HK-2 (cell line): ENCODE measurements at regions not wholly inside any gene's neighbourhood (a gene's known extent, or its start where the extent isn't known, plus 50 kb on each side); places are given as distances from the start of the nearest gene placed in this dataset.
"Not testable (repeated sequence)": the region's sequence is repeated elsewhere in the genome, so short reads cannot be mapped to it uniquely, and the experiment has no call there.

Experiments
- DNase-seq: peaks from one replicate; pipeline ENCODE4 v3.0.0-alpha.2; 2018; ENCODE audit not compliant: unreplicated experiment

DNA sequence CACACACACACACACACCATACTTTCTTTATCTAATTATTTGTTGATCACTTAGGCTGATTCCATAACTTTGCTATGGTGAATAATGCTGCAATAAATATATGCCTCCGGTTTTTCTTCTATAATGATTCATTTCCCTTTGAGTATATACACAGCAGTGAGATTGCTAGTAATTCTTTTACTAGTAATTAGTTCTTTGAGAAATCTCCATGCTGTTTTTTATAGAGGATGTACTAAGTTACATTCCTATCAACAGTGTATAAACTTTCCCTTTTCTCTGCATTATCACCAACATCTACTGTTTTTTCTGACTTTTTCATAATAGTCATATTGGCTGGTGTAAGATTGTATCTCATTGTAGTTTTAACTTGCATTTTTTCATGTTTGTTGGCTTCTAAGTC, 1405.1 kb downstream of the PCDH9 start:
- DNase-seq = no peak

DNA sequence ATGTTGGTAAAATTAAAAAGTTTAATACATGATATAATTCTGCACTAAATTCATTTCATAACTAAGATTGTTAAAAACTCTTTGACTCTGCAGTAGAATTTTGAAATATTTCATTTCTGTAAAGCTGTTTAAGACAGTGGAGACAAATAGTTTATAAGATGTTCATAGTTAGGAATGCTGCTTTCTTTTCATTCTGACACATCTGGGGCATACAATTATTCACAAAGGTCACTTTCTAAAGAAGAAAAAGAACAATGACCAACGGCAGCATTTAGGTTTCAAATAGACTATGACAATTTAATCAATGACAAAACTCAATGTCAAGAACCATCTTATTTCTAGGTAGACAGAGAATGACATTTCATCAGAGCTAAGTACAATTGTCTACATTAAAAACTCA, 1422.1 kb downstream of the PCDH9 start:
- DNase-seq = no peak

DNA sequence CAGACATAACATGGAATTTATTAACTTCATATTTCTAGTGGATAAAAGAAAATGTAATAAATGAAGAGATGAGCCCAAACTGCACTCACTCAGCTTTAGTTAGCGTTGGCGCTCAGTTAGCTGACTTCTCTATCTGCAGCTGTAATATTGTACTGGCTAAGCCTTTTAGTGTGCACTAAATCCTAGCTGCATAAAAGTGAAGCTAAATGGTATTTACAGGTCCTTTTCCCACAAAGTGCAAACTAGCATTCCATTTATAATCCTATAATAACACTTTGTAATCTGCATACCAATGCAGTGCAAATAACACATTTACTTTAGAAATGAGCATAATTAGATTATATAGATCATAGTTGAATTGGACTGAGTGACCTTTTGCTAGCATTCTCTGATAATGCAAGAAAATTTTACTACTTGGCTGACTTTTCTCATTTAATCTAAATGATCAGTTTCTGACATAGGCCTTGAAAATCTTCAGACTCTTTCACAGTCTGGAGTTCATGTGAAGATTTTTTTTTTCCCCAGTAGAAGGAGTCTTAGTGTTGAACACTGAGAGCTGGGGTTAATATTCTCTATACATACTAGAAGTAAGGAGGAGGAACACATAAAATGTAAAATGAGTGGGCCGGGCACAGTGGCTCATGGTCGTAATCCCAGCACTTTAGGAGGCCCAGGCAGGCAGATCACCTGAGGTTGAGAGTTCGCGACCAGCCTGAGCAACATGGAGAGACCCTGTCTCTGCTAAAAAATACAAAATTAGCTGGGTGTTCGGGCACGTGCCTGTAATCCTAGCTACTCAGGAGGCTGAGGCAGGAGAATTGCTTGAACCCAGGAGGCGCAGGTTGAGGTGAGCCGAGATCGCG, 1426.4 kb downstream of the PCDH9 start:
- no peak for DNase-seq

DNA sequence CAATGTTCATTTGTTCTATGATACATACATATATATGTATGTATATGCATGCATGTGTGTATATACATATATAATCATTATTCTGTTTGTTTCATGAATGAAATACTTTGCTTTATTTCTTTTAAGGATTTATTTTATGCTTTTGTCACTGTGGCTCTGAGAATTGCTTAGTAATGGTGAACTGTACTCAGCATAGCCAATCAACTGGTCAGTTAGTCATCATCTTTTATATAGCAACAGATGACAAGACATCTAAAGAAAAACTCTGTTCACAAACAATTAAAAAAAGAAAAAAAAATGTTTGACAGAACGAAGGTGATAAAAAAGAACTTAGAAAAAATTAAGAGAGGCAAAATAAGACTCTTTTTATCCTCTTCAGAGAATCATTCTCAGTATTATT, 1440.3 kb downstream of the PCDH9 start:
- no peak for DNase-seq

DNA sequence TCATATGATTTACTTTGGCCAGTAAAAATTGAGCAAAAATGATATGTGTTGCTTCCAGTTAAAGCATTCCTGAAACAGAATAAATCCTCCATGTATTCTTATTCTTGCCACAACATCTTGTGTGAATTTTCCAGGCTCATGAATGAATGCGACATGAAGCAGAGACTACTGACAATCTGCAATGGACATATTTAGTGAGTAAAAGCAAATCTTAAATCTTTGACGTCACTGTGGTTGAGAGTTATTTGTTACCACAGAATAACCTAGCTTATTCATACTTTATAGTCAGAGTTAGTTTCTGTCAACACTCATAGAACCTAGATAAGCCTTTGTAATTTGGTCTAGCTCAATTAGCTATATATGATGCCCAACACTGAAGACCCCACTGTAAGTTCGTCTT, 1443.1 kb downstream of the PCDH9 start:
- no peak for DNase-seq

DNA sequence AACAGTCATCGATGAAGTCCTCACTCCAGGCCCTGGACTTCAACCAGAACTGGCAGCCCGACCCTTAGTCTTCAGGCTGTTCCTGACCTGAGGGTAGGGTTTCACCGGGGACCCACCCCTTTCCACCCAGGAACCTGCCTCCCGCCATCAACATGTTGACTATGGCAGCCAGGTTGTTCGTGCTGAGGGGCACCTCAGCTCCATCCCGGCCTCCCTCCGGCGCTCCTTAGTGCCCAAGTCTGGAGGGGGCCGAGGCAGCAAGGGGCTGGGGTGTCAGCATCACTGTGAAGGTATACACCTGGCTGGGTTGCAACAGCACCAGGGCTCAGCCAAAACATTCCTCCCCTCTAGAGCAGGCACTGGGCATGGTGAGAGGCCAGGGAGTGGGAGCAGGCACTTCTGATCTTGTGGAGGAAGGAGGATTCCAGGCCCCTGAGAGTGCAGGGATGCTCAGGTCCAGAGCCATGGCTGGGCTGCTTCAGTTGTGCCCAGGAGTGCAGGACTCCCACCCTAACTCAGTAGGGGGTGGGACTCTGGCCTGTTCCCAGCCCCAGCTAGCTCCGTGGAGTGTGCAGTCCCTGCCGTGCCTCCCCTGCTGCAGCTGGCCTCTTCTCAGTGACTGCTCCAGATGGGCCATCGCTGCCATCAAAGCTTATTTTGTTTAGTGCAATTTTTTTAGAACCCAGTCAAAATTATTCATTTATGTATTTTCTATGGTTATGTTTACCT, 1445.9 kb downstream of the PCDH9 start:
- DNase-seq = no peak

DNA sequence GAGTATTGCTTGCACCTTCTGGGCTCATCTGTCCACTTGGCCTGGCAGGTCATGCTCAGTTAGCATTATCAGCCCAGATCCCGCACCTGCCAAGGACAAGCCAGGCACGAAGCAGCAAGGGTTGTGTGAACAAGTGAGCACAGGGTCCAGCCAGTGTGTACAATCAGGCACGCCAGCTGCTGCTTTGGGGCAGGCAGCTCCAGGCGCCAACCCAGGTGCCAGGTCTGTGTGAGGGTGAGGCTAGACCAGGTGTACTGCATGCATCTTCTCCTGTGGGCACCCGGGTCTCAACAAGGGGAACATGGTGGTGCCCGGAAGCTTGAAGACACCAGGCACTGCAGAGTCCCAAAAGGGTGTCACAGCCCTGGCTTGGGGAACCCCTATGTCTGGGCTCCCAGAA, 1446.8 kb downstream of the PCDH9 start:
- DNase-seq = no peak

DNA sequence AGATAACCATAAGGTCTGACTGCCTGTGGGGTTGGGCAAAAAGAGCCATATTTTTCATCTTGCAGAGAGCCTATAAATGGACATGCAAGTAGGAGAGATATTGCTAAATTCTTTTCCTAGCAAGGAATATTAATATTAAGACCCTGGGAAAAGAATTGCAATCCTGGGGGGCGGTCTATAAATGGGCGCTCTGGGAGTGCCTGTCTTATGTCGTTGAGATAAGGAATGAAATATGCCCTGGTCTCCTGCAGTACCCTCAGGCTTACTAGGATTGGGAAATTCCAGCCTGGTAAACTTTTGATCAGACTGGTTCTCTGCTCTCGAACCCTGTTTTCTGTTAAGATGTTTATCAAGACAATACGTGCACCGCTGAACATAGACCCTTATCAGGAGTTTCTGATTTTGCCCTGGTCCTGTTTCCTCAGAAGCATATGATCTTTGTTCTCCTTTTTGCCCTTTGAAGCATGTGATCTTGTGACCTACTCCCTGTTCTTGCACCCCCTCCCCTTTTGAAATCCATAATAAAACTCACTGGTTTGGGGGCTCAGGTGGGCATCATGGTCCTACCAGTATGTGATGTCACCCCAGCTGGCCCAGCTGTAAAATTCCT, 1458.3 kb downstream of the PCDH9 start:
- DNase-seq = not testable (repeated sequence)

DNA sequence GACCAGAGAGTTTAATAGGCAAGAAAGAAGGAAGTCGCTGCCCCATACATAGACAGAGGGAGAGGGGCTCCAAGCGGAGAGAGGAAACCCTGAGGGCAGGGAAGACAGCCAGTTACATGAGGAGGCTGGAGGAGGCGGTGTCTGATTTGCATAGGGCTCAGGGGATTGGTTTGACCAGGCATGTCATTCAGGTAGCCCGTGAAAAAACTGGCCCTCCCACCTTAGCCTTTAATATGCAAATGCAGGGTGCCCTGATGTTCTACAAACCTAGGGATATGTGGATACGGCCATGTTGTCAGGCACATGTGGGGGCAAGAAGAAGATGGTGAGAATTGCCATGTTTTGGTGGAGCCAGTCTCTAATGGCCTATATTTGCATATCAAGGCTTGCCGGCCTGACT, 1461.6 kb downstream of the PCDH9 start:
- DNase-seq = no peak

DNA sequence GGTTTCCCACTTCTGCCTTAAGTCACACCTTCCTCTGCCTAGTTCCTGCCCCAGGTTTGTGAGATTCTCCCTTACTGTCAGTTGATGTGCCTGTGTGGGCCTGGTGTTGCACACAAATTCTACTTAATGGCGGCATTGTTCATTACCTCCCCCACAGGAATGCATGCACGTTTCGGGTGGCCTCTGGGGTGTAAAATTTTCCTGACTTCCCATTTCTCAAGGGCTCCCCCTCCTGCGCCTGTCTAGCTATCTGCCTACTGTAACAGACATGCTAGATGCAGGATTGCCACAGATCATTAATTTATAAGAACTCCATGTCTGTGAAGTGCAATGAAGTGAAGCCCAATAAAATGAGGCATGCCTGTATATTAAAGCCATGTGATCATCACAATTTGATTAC, 1466.3 kb downstream of the PCDH9 start:
- DNase-seq = no peak

DNA sequence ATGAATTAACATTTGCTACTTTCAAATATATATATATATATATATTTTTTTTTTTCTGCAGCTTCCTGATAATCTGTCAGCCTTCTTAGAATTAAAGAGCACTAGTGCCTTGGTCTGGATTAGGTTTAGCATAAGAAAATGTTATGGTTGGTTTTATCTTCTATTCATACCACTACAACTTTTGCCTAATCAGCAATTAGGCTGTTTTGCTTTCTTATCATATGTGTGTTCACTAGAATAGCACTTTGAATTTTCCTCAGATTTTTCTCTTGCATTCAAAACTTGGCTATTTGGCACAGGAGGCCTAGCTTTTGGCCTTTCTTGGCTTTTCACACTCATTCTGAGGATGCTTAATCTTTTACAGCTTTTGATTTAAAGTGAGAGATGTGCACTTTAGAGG, 1468.1 kb downstream of the PCDH9 start:
- DNase-seq = no peak

DNA sequence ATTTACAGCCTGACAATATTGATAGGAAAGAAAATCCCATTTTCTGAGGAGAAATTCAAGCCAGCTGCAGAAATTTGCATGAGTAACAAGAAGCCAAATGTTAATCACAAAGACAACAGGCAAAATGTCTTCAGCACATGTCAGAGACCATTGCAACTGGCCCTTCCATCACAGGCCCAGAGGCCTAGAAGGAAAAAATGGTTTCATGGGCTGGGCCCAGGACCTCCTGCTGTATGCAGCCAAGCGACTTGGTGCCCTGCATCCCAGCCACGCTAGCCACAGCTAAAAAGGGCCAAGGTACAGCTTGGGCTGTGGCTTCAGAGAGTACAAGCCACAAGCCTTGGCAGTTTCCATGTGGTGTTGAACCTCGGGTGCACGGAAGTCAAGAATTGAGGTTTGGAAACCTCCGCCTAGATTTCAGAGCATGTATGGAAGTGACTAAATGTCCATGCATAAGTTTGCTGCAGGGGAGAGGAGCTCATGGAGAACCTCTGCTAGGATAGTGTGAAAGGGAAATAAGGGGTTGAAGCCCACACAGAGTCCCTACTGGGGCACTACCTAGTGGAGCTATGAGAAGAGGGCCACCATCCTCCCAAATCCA, 1474.0 kb downstream of the PCDH9 start:
- DNase-seq = no peak

DNA sequence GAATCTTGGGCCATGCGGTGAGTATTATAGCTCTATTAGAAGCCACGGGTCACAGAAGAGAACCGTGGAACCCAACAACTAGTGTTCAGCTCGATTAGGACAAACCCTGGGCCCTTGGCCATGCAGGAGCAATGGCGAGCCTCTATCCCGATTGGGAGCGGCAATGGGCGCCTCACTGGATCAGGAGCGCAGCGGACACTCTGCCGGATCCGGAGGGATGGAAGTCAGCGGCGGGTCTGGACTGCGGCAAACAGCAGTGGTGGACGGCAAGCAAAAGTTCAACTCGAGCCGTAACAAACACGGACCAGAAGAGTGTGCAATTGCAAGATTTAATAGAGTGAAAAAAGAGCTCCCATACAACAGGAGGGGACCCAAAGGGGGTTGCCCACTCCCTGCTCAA, 1481.9 kb downstream of the PCDH9 start:
- no peak for DNase-seq

DNA sequence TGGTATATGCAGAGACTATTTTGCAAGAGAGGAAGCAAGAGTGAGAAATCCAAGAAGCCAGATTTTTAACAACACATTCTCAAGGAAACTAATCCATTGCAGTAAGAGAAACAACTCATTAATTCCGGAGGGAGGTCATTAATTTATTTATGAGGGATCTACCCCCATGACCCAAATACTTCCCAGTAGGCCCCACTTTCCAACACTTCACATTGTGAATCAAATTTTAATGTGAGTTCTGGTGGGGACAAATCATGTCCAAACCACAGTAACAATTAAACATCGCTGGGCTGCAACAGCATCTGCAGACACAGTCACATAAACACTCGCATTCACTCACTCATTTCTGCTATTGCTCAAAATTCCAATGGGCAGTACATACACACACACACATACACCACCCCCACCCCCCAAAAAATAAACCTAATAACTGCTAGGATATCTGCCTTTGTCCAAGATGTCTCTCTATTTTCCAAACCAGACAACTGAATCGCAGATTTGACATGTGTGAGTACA, 1483.7 kb downstream of the PCDH9 start:
- no peak for DNase-seq

DNA sequence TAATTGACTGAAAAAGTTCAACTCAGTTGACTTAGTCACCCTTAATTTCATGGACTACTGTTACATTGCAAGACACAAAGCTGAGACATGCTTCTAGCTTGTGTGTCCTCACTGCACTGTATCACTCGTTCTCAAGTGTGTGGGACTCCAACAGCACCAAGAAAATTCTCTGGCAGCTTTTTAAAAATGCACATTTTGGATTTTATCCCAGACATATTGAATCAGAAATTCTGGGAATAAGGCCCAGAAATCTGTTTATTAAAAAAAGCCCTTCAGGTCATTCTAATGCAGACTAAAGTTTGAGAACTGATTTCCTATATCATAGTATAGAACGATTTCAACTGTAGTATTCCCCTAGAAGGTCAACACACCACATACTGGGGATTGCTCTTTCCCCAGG, 1485.3 kb downstream of the PCDH9 start:
- DNase-seq = no peak

DNA sequence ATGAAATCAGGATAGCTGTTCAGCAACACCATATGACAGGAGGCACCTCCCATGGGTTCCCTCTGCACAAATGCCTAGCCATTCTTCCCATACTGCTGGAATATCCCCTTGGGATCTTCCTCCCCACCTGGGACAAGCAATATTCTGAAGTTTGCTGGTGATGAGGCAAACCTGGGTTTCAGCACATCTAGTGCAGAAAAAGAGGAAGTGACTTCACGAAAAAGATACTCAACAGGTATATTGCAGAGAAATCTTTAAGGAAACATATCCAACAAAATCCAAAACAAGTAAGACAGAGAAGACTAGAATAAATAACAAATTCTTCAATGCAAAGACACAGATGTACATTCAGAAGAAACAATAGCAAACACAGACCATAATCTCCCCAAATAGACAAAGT, 1497.0 kb downstream of the PCDH9 start:
- no peak for DNase-seq

DNA sequence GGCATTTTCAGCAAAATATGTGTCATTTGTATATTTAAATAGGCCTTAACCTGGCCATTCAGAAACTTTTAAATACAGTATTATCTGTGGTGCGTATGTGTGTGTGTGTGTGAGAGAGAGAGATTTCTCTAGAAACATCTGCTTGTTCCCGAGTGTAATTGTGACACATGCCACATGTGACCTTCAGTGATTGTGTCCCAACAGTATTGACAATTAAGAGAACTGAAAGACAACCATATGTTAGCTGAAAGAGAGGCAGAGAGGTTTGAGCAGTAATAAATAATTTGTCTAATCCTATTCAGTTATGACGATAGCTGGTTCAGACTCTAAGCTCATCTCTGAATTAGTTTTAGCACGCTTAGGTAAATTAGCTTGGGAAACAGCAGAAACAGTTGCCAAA, 1503.1 kb downstream of the PCDH9 start:
- DNase-seq = no peak

DNA sequence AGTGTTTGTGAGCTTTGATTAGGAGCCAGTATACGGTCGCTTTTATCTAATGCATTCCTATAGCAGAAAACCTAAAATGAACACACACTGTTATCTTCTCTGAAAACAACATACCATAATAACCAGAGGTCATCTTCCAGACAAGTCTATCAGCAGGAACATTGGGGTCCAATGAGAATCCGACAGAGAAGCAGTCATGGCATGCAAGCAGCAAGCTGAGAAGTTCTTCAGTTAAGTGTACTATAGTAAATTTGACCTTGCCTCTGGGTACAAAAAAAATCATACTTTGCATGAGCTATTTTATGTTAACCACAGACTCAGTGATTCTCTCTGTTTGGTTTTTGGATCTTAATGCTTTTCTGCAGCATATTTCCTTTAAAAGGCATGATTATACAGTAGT, 1505.1 kb downstream of the PCDH9 start:
- no peak for DNase-seq

DNA sequence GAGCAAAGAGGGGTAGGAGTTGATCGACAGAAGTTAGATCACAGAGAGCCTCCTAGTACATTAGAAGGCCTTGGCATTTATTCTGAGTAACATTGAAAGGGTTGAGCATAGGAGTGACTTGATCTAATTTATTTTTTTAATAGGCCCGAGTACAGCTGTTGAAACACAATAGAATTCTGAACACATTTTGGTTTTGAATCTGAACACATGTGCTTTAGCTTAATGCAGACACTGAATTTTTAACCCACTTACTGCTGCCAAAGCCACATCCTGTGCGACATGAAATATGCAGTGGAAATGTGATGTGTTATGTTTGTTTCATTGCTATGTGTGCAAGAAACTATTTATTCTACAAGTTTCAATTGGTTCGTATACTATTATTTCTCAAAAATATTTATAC, 1505.9 kb downstream of the PCDH9 start:
- DNase-seq = no peak

DNA sequence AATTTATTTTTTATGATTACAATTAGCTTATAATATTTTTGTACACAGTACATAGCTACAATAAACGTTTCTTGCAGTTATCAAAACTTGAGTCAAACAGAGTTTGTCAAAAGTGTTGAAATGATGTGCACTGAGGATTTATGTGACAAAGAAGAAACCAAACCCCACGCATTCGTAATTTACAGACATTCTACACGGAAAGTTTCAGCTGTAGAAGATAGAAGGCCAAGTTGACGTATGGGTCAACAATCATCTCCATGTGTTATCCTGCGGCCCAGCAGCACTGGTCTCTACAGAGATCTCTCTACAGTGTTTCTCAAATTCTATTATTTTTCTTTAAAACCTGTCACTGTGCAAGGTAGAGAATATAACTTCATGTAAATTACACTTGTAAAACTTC, 1507.6 kb downstream of the PCDH9 start:
- no peak for DNase-seq

DNA sequence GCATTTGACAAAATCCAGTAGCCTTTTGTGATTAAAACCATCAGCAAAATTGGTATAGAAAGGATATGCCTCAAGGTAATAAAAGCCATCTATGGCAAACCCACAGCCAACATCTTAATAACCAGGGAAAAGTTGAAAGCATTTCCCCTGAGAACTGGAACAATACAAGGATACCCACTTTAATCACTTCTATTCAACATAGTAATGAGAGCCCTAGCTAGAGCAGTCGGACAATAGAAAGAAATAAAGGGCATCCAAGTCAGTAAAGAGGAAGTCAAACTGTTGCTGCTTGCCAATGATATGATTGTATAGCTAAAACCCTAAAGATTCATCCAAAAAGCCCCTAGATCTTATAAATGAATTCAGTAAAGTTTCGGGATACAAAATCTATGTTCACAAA, 1510.3 kb downstream of the PCDH9 start:
- DNase-seq = no peak

DNA sequence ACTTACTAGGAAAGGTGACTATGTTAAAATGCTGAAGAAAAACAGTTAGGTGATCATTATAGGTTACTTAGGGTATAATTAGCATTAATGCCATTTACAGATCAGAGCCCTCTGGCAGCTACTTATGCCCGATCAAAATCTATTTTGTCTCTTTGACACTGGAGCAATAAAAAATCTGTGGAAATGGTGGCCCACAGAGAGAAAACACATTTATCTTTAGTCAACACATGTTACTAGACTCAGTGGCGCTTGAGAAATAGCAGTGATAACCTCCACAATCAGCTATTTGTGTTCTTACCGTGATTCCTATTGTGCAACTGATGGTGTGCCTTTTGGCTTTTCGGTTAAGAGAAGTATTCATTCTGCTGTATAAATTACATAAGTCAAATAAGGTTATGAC, 1519.6 kb downstream of the PCDH9 start:
- DNase-seq = no peak
